ENCODE measurements at regions not wholly inside any gene's neighbourhood (a gene's known extent, or its start where the extent isn't known, plus 50 kb on each side); places are given as distances from the start of the nearest gene placed in this dataset.

GRCh38 chr6:11920566-11920965 lies 91.5 kb upstream of the HIVEP1 start:
- H3K27ac Mint-ChIP-seq: no peak overlapping the region
- ChIA-PET POLR2A (no interaction called here), CTCF (interaction anchor here (1.1 to 1.2 kb wide), 2 partner anchors 15 to 92 kb away, joined by 3 to 4 read pairs; no protein-coding TSS in a partner anchor)
- no peaks in the 10 kb centered on the region for H3K9me3 Mint-ChIP-seq
- no peak overlapping the region for H3K4me3 Mint-ChIP-seq
- no peaks in the 10 kb centered on the region for H3K4me1 Mint-ChIP-seq
- H3K36me3 Mint-ChIP-seq (ENCODE audit: low read depth): no peaks in the 10 kb centered on the region
- H3K27me3 Mint-ChIP-seq: no peaks in the 10 kb centered on the region
- no peak for DNase-seq

- H3K4me1 Mint-ChIP-seq: no peaks in the 10 kb centered on the region
- H3K4me3 Mint-ChIP-seq: no peak overlapping the region
- POLR2A ChIA-PET: no interaction called here
- CTCF ChIA-PET: interaction anchor here (1.2 kb wide), 2 partner anchors 10 to 14 kb away, joined by 4 read pairs; no protein-coding TSS in a partner anchor
- no peaks in the 10 kb centered on the region for H3K27me3 Mint-ChIP-seq
- DNase-seq: no peak
- H3K36me3 Mint-ChIP-seq (ENCODE audit: low read depth): no peaks in the 10 kb centered on the region
- no peaks in the 10 kb centered on the region for H3K9me3 Mint-ChIP-seq
- H3K27ac Mint-ChIP-seq: no peak overlapping the region
These were observed 92.2 kb upstream of the HIVEP1 start for GRCh38 chr6:11919771-11920440.

- ChIA-PET POLR2A (interaction anchor here (0.5 kb wide), 1 partner anchor 725 kb away, joined by 4 read pairs; no protein-coding TSS in a partner anchor), CTCF (interaction anchor here (0.6 to 1.2 kb wide), 2 partner anchors 11 to 160 kb away, joined by 3 to 4 read pairs; no protein-coding TSS in a partner anchor)
- Mint-ChIP-seq H3K36me3 (ENCODE audit: low read depth) (no peaks in the 10 kb centered on the region), H3K27ac (no peak overlapping the region), H3K9me3 (no peaks in the 10 kb centered on the region), H3K4me1 (no peaks in the 10 kb centered on the region), H3K4me3 (no peak overlapping the region), H3K27me3 (no peaks in the 10 kb centered on the region)
- DNase-seq: no peak
These were observed 93.1 kb upstream of the HIVEP1 start for GRCh38 chr6:11918739-11919605.

GRCh38 chr6:11917951-11918738 lies 94.0 kb upstream of the HIVEP1 start:
- H3K4me1 Mint-ChIP-seq: no peaks in the 10 kb centered on the region
- ChIA-PET POLR2A (interaction anchor here (0.5 kb wide), 1 partner anchor 724 kb away, joined by 4 read pairs; no protein-coding TSS in a partner anchor), CTCF (interaction anchor here (0.6 to 1.2 kb wide), 2 partner anchors 12 to 159 kb away, joined by 3 to 4 read pairs; no protein-coding TSS in a partner anchor)
- no peak for DNase-seq
- H3K27me3 Mint-ChIP-seq: no peaks in the 10 kb centered on the region
- no peak overlapping the region for H3K4me3 Mint-ChIP-seq
- no peaks in the 10 kb centered on the region for H3K9me3 Mint-ChIP-seq
- no peaks in the 10 kb centered on the region for H3K36me3 Mint-ChIP-seq (ENCODE audit: low read depth)
- no peak overlapping the region for H3K27ac Mint-ChIP-seq

- no peaks in the 10 kb centered on the region for H3K27me3 Mint-ChIP-seq
These were observed 99.7 kb upstream of the HIVEP1 start for GRCh38 chr6:11912420-11912819.

GRCh38 chr6:11911538-11911937 lies 100.6 kb upstream of the HIVEP1 start:
- ChIA-PET POLR2A (no interaction called here), CTCF (interaction anchor here (0.5 to 0.6 kb wide), 2 partner anchors 132 to 527 kb away, joined by 3 to 4 read pairs; no protein-coding TSS in a partner anchor)
- H3K36me3 Mint-ChIP-seq (ENCODE audit: low read depth): no peaks in the 10 kb centered on the region

More at GRCh38 chr6:11912420-11912819, 99.7 kb upstream of the HIVEP1 start:
- Mint-ChIP-seq H3K36me3 (ENCODE audit: low read depth) (no peaks in the 10 kb centered on the region), H3K27ac (no peak overlapping the region), H3K4me1 (no peaks in the 10 kb centered on the region), H3K4me3 (no peak overlapping the region), H3K9me3 (no peaks in the 10 kb centered on the region)
- no peak for DNase-seq
- ChIA-PET CTCF (no interaction called here), POLR2A (no interaction called here)

GRCh38 chr6:11909696-11910132 lies 102.4 kb upstream of the HIVEP1 start:
- no peak overlapping the region for H3K4me3 Mint-ChIP-seq
- no peaks in the 10 kb centered on the region for H3K36me3 Mint-ChIP-seq (ENCODE audit: low read depth)
- POLR2A ChIA-PET: no interaction called here
- H3K4me1 Mint-ChIP-seq: no peaks in the 10 kb centered on the region
- H3K27me3 Mint-ChIP-seq: no peaks in the 10 kb centered on the region
- no peak overlapping the region for H3K27ac Mint-ChIP-seq
- no peak for DNase-seq
- no peaks in the 10 kb centered on the region for H3K9me3 Mint-ChIP-seq
- CTCF ChIA-PET: no interaction called here

More at GRCh38 chr6:11911538-11911937, 100.6 kb upstream of the HIVEP1 start:
- Mint-ChIP-seq H3K27me3 (no peaks in the 10 kb centered on the region), H3K4me3 (no peak overlapping the region), H3K4me1 (no peaks in the 10 kb centered on the region), H3K9me3 (no peaks in the 10 kb centered on the region), H3K27ac (no peak overlapping the region)
- DNase-seq: no peak

- ChIA-PET CTCF (no interaction called here), POLR2A (no interaction called here)
- no peak for DNase-seq
- Mint-ChIP-seq H3K27me3 (no peaks in the 10 kb centered on the region), H3K4me1 (no peaks in the 10 kb centered on the region), H3K4me3 (no peak overlapping the region), H3K27ac (no peak overlapping the region), H3K9me3 (no peaks in the 10 kb centered on the region), H3K36me3 (ENCODE audit: low read depth) (no peaks in the 10 kb centered on the region)
These were observed 103.5 kb upstream of the HIVEP1 start for GRCh38 chr6:11908436-11909105.

- H3K27me3 Mint-ChIP-seq: peaks cover 9% of the 10 kb centered on the region
- no peak overlapping the region for H3K27ac Mint-ChIP-seq
- H3K4me3 Mint-ChIP-seq: no peak overlapping the region
- H3K9me3 Mint-ChIP-seq: peaks cover 5% of the 10 kb centered on the region
- no peaks in the 10 kb centered on the region for H3K36me3 Mint-ChIP-seq (ENCODE audit: low read depth)
- peaks cover 14% of the 10 kb centered on the region for H3K4me1 Mint-ChIP-seq
- no peak for DNase-seq
- CTCF ChIA-PET: interaction anchor here (0.5 kb wide), 1 partner anchor 8 kb away, joined by 3 read pairs; no protein-coding TSS in a partner anchor
- POLR2A ChIA-PET: interaction anchor here (0.6 kb wide), 1 partner anchor 186 kb away, joined by 3 read pairs; no protein-coding TSS in a partner anchor
These were observed 108.5 kb upstream of the HIVEP1 start for GRCh38 chr6:11903645-11904044.

- CTCF ChIA-PET: interaction anchor here (0.5 kb wide), 1 partner anchor 102 kb away, joined by 3 read pairs; no protein-coding TSS in a partner anchor
- Mint-ChIP-seq H3K4me1 (peaks cover 14% of the 10 kb centered on the region), H3K9me3 (peaks cover 5% of the 10 kb centered on the region), H3K4me3 (no peak overlapping the region), H3K27ac (no peak overlapping the region), H3K27me3 (peaks cover 9% of the 10 kb centered on the region), H3K36me3 (ENCODE audit: low read depth) (no peaks in the 10 kb centered on the region)
- DNase-seq: no peak
- POLR2A ChIA-PET: no interaction called here
These were observed 109.6 kb upstream of the HIVEP1 start for GRCh38 chr6:11902527-11902926.

GRCh38 chr6:11900662-11901598 lies 111.2 kb upstream of the HIVEP1 start:
- peak overlapping the region; percentile 11 for H3K4me3 Mint-ChIP-seq
- H3K9me3 Mint-ChIP-seq: peaks cover 5% of the 10 kb centered on the region
- H3K4me1 Mint-ChIP-seq: peaks cover 14% of the 10 kb centered on the region
- peaks cover 9% of the 10 kb centered on the region for H3K27me3 Mint-ChIP-seq
- ChIA-PET CTCF (interaction anchor here (1.0 kb wide), 1 partner anchor 168 kb away, joined by 3 read pairs; no protein-coding TSS in a partner anchor), POLR2A (no interaction called here)
- DNase-seq: no peak
- H3K36me3 Mint-ChIP-seq (ENCODE audit: low read depth): no peaks in the 10 kb centered on the region
- peak overlapping the region; percentile 15 for H3K27ac Mint-ChIP-seq
